GM23338 (cell line): ENCODE measurements at regions not wholly inside any gene's neighbourhood (a gene's known extent, or its start where the extent isn't known, plus 50 kb on each side); places are given as distances from the start of the nearest gene placed in this dataset.

ENCODE experiments used
- CREB1 ChIP-seq: fragments of 250-450 bp; sonication (Bioruptor Pico); IDR thresholded peaks from 2 replicates; pipeline ENCODE4 v1.5.0; 2020; ENCODE audit warnings: low read depth, mild to moderate bottlenecking, moderate library complexity
- EZH2 ChIP-seq: fragments of 200-600 bp; sonication (generic); IDR thresholded peaks from one replicate; pipeline ENCODE4 v1.8.0; 2017; ENCODE audit warnings: antibody characterized with exemption, mild to moderate bottlenecking, low read depth; ENCODE audit not compliant: unreplicated experiment
- EZH2phosphoT487 ChIP-seq: fragments of 200-600 bp; sonication (generic); IDR thresholded peaks from one replicate; pipeline ENCODE4 v1.8.1; 2018; ENCODE audit warnings: antibody characterized with exemption; ENCODE audit not compliant: unreplicated experiment
- JUNB ChIP-seq: IDR thresholded peaks from one replicate; pipeline ENCODE4 v1.6.1; 2016; ENCODE audit warnings: antibody characterized with exemption; ENCODE audit not compliant: unreplicated experiment
- POLR2AphosphoS5 ChIP-seq: IDR thresholded peaks from 2 replicates; pipeline ENCODE4 v1.6.1; 2016; ENCODE audit warnings: antibody characterized with exemption, low read depth
- ZNF331 ChIP-seq: fragments of 250-450 bp; sonication (Bioruptor Pico); IDR thresholded peaks from 2 replicates; pipeline ENCODE4 v1.5.0; 2020; ENCODE audit warnings: low read depth, mild to moderate bottlenecking, moderate library complexity
- TF ChIP-seq, protein P1 (sequence below), 2 experiments: fragments of 200-600 bp in 1 of 2; sonication (generic) in 1 of 2; conservative IDR thresholded peaks; 2 replicates each; pipeline versions ENCODE4 v1.5.1 to v1.6.1; 2016 to 2017; ENCODE audit warnings: antibody characterized with exemption in 2 of 2, low read depth in 2 of 2, mild to moderate bottlenecking in 2 of 2, moderate library complexity in 1 of 2
- TF ChIP-seq, protein P2 (sequence below): IDR thresholded peaks from one replicate; pipeline ENCODE4 v1.6.1; 2018; ENCODE audit warnings: antibody characterized with exemption; ENCODE audit not compliant: unreplicated experiment

DNA sequence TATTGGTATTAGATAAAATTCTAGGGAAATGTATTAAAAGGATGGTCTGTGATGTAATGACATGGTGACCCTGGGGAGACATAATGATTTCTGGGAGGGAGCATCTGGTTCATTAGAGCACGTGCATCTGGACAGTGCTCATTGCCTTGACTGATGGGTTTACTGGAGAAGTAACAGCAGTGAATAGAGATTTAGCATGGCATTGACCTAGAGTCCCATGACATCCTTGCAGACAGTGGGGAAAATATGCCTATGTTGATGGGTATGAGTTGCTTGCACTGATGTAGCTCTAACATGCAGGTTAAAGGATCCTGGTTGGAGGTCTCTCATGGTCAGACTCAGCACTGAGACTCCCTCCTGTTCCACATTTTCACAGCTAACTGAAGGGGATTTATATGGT lies 164.1 kb upstream of the OLIG3 start:
- TF ChIP-seq ZNF331 (no peak), EZH2 (no peak), POLR2AphosphoS5 (no peak), EZH2phosphoT487 (no peak), CREB1 (CRISPR knock-in tag) (no peak), JUNB (no peak)
- TF ChIP-seq, protein P1, sequence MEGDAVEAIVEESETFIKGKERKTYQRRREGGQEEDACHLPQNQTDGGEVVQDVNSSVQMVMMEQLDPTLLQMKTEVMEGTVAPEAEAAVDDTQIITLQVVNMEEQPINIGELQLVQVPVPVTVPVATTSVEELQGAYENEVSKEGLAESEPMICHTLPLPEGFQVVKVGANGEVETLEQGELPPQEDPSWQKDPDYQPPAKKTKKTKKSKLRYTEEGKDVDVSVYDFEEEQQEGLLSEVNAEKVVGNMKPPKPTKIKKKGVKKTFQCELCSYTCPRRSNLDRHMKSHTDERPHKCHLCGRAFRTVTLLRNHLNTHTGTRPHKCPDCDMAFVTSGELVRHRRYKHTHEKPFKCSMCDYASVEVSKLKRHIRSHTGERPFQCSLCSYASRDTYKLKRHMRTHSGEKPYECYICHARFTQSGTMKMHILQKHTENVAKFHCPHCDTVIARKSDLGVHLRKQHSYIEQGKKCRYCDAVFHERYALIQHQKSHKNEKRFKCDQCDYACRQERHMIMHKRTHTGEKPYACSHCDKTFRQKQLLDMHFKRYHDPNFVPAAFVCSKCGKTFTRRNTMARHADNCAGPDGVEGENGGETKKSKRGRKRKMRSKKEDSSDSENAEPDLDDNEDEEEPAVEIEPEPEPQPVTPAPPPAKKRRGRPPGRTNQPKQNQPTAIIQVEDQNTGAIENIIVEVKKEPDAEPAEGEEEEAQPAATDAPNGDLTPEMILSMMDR (conservative IDR thresholded peaks at IDR 0.05; ENCODE audit: low read depth in 2 of 2) = no peak
- TF ChIP-seq, protein P2, sequence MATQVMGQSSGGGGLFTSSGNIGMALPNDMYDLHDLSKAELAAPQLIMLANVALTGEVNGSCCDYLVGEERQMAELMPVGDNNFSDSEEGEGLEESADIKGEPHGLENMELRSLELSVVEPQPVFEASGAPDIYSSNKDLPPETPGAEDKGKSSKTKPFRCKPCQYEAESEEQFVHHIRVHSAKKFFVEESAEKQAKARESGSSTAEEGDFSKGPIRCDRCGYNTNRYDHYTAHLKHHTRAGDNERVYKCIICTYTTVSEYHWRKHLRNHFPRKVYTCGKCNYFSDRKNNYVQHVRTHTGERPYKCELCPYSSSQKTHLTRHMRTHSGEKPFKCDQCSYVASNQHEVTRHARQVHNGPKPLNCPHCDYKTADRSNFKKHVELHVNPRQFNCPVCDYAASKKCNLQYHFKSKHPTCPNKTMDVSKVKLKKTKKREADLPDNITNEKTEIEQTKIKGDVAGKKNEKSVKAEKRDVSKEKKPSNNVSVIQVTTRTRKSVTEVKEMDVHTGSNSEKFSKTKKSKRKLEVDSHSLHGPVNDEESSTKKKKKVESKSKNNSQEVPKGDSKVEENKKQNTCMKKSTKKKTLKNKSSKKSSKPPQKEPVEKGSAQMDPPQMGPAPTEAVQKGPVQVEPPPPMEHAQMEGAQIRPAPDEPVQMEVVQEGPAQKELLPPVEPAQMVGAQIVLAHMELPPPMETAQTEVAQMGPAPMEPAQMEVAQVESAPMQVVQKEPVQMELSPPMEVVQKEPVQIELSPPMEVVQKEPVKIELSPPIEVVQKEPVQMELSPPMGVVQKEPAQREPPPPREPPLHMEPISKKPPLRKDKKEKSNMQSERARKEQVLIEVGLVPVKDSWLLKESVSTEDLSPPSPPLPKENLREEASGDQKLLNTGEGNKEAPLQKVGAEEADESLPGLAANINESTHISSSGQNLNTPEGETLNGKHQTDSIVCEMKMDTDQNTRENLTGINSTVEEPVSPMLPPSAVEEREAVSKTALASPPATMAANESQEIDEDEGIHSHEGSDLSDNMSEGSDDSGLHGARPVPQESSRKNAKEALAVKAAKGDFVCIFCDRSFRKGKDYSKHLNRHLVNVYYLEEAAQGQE = no peak
